ENCODE measurements at regions not wholly inside any gene's neighbourhood (a gene's known extent, or its start where the extent isn't known, plus 50 kb on each side); places are given as distances from the start of the nearest gene placed in this dataset.
A peak's percentile ranks its signal among the peaks of the same experiment; 100 is the strongest.

DNA sequence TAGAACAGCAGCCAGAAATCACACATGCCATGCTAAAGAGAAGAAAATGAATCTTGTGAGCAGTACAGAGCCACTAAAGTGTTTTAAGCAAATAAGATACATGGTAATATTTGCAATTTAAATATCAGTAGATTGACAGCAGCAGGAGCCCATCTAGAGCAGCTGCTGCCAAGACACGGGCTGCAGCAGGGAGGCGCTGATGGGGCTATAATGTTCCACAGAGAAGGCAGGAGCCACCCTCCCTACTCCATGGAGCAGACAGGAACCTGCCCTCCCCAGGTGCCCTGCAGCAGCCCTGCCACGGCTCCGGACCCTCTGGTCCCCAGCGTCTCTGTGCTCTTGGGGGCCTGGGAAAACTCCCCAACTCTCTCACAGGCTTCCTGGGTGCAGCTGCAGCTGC, 224.1 kb upstream of the ISL1 start:
- H3K18ac ChIP-seq (ENCODE audit: insufficient read length, low read depth, low read length) = no peak overlapping the region
- no peaks in the 10 kb centered on the region for H4K20me1 ChIP-seq (ENCODE audit: control insufficient read depth, insufficient read depth, insufficient read length)
- no peak overlapping the region for H3K9ac ChIP-seq (ENCODE audit: extremely low read depth, insufficient read length, low read length)
- Mint-ChIP-seq H3K36me3 (ENCODE audit: insufficient read depth in 1 of 3, low read depth in 3 of 3) (peaks cover 0 to 15% (median 10%) of the 10 kb centered on the region in 3 experiments; a peak in 6 of 7 replicates), H3K4me1 (peaks cover 10 to 11% of the 10 kb centered on the region in 2 experiments), H3K27ac (no peak overlapping the region), H3K9me3 (peaks cover 11 to 19% of the 10 kb centered on the region in 2 experiments), H3K4me3 (no peak overlapping the region), H3K27me3 (ENCODE audit: low read depth) (no peaks in the 10 kb centered on the region)
- H3K23me2 ChIP-seq (ENCODE audit: insufficient read length, low read depth, low read length, poor library complexity, severe bottlenecking) = no peaks in the 10 kb centered on the region
- no peak overlapping the region for H3K14ac ChIP-seq (ENCODE audit: insufficient read depth, low read length)
- H2BK5ac ChIP-seq (ENCODE audit: insufficient read length, low read length) = no peak overlapping the region
- H4K8ac ChIP-seq (replicated peaks; ENCODE audit: insufficient read length, low read depth, low read length) = no peak overlapping the region
- H4K91ac ChIP-seq (ENCODE audit: insufficient read length, low read depth, low read length) = no peak overlapping the region
- no peak overlapping the region for H3K27ac ChIP-seq (ENCODE audit: insufficient read length, low read depth, low read length)
- no peak overlapping the region for H2AFZ ChIP-seq (ENCODE audit: low read length)
- no peaks in the 10 kb centered on the region for H3K79me1 ChIP-seq (ENCODE audit: insufficient read depth, low read depth, low read length, poor library complexity, severe bottlenecking)
- no peaks in the 10 kb centered on the region; the same call in 1 of the 2 replicates for H3K4me1 ChIP-seq (ENCODE audit: insufficient read depth, low read length)
- peak; percentile 68 for DNase-seq
- H3K56ac ChIP-seq (ENCODE audit: insufficient read length, low read depth, low read length) = no peak overlapping the region
- H3K4ac ChIP-seq (ENCODE audit: low read depth, low read length) = no peak overlapping the region
- H2BK120ac ChIP-seq (ENCODE audit: low read depth, low read length, poor library complexity, severe bottlenecking) = no peak overlapping the region
- no peak overlapping the region for H3K4me2 ChIP-seq (ENCODE audit: insufficient read depth, insufficient read length, low read length)
- no CpG with 5 or more reads among the region's 5 CpGs for WGBS (ENCODE audit: extremely low coverage, insufficient read length, low lambda C conversion rate)
- H3K27me3 ChIP-seq (ENCODE audit: insufficient read depth, low read length) = no peaks in the 10 kb centered on the region
- H3K79me2 ChIP-seq (ENCODE audit: insufficient read depth, low read length) = no peaks in the 10 kb centered on the region
- no peak overlapping the region for H3T11ph ChIP-seq (ENCODE audit: low read length)
- no peak overlapping the region for H2BK15ac ChIP-seq (ENCODE audit: low read depth, low read length)
- H4K5ac ChIP-seq (ENCODE audit: insufficient read length, low read depth, low read length) = no peak overlapping the region
- H3K23ac ChIP-seq (ENCODE audit: insufficient read length, low read depth, low read length) = no peak overlapping the region
- H2BK20ac ChIP-seq (ENCODE audit: low read depth, low read length, poor library complexity, severe bottlenecking) = no peak overlapping the region
- H2BK12ac ChIP-seq (ENCODE audit: insufficient read length, low read depth, low read length) = no peak overlapping the region
- H3K9me3 ChIP-seq (ENCODE audit: control insufficient read depth, low read depth, low read length) = no peaks in the 10 kb centered on the region
- TF ChIP-seq, protein P1, sequence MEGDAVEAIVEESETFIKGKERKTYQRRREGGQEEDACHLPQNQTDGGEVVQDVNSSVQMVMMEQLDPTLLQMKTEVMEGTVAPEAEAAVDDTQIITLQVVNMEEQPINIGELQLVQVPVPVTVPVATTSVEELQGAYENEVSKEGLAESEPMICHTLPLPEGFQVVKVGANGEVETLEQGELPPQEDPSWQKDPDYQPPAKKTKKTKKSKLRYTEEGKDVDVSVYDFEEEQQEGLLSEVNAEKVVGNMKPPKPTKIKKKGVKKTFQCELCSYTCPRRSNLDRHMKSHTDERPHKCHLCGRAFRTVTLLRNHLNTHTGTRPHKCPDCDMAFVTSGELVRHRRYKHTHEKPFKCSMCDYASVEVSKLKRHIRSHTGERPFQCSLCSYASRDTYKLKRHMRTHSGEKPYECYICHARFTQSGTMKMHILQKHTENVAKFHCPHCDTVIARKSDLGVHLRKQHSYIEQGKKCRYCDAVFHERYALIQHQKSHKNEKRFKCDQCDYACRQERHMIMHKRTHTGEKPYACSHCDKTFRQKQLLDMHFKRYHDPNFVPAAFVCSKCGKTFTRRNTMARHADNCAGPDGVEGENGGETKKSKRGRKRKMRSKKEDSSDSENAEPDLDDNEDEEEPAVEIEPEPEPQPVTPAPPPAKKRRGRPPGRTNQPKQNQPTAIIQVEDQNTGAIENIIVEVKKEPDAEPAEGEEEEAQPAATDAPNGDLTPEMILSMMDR (conservative IDR thresholded peaks at IDR 0.05) = peak; percentile 54; the same call in 2 of the 3 replicates
- H2AK5ac ChIP-seq (ENCODE audit: insufficient read length, low read length) = no peak overlapping the region
